GM21515 (cell line): ENCODE measurements at regions not wholly inside any gene's neighbourhood (a gene's known extent, or its start where the extent isn't known, plus 50 kb on each side); places are given as distances from the start of the nearest gene placed in this dataset.

Experiments
- ATAC-seq: cut with Tn5 transposase; IDR thresholded peaks from one replicate; pipeline ENCODE4 v1.9.1; 2021; ENCODE audit not compliant: unreplicated experiment

GRCh38 chr2:200725596-200725995, 86.1 kb upstream of the BZW1 start:
- ATAC-seq, result no peak

- no peak for ATAC-seq
These were observed 83.1 kb upstream of the BZW1 start for GRCh38 chr2:200728630-200729029.

GRCh38 chr2:200730302-200730701, 81.4 kb upstream of the BZW1 start:
- ATAC-seq, result no peak

- no peak for ATAC-seq
These were observed 80.8 kb upstream of the BZW1 start for GRCh38 chr2:200730960-200731359.

- ATAC-seq, result no peak
These were observed 78.8 kb upstream of the BZW1 start for GRCh38 chr2:200732866-200733265.

GRCh38 chr2:200733713-200734198, 78.0 kb upstream of the BZW1 start:
- no peak for ATAC-seq

GRCh38 chr2:200735061-200735460, 76.6 kb upstream of the BZW1 start:
- no peak for ATAC-seq

- ATAC-seq, result no peak
These were observed 75.0 kb upstream of the BZW1 start for GRCh38 chr2:200736646-200737274.

- no peak for ATAC-seq
These were observed 74.1 kb upstream of the BZW1 start for GRCh38 chr2:200737585-200737984.

GRCh38 chr2:200738590-200738989, 73.1 kb upstream of the BZW1 start:
- no peak for ATAC-seq

- no peak for ATAC-seq
These were observed 70.8 kb upstream of the BZW1 start for GRCh38 chr2:200740907-200741306.

GRCh38 chr2:200741468-200742202, 70.1 kb upstream of the BZW1 start:
- ATAC-seq, result no peak

- ATAC-seq, result no peak
These were observed 69.3 kb upstream of the BZW1 start for GRCh38 chr2:200742426-200742825.

- ATAC-seq, result no peak
These were observed 68.6 kb upstream of the BZW1 start for GRCh38 chr2:200743042-200743676.

- no peak for ATAC-seq
These were observed 67.5 kb upstream of the BZW1 start for GRCh38 chr2:200744201-200744602.

GRCh38 chr2:200746301-200746700, 65.4 kb upstream of the BZW1 start:
- no peak for ATAC-seq

- no peak for ATAC-seq
These were observed 63.8 kb upstream of the BZW1 start for GRCh38 chr2:200747668-200748618.

GRCh38 chr2:200748779-200749178, 62.9 kb upstream of the BZW1 start:
- no peak for ATAC-seq

GRCh38 chr2:200749631-200750322, 61.9 kb upstream of the BZW1 start:
- no peak for ATAC-seq

- no peak for ATAC-seq
These were observed 61.3 kb upstream of the BZW1 start for GRCh38 chr2:200750323-200750910.
